T follicular helper cell (primary cell): ENCODE measurements at regions not wholly inside any gene's neighbourhood (a gene's known extent, or its start where the extent isn't known, plus 50 kb on each side); places are given as distances from the start of the nearest gene placed in this dataset.

Source experiments
- DNase-seq: peaks from one replicate; pipeline ENCODE4 v3.0.0-alpha.2; 2020; ENCODE audit warnings: low read depth

- DNase-seq: no peak
These were observed 269.8 kb upstream of the AUTS2 start for GRCh38 chr7:69328516-69328915.

- DNase-seq: no peak
These were observed 263.6 kb upstream of the AUTS2 start for GRCh38 chr7:69334701-69335100.

- DNase-seq: no peak
These were observed 262.9 kb upstream of the AUTS2 start for GRCh38 chr7:69335331-69335730.

- no peak for DNase-seq
These were observed 261.3 kb upstream of the AUTS2 start for GRCh38 chr7:69336976-69337375.

GRCh38 chr7:69338144-69338543, 260.1 kb upstream of the AUTS2 start:
- no peak for DNase-seq

GRCh38 chr7:69341288-69341687, 257.0 kb upstream of the AUTS2 start:
- DNase-seq: no peak

GRCh38 chr7:69342154-69342884, 256.0 kb upstream of the AUTS2 start:
- no peak for DNase-seq

GRCh38 chr7:69349291-69349690, 249.0 kb upstream of the AUTS2 start:
- no peak for DNase-seq

GRCh38 chr7:69358163-69358821, 240.0 kb upstream of the AUTS2 start:
- no peak for DNase-seq

GRCh38 chr7:69359003-69359700, 239.1 kb upstream of the AUTS2 start:
- no peak for DNase-seq

GRCh38 chr7:69360913-69361312, 237.4 kb upstream of the AUTS2 start:
- no peak for DNase-seq

GRCh38 chr7:69363136-69363535, 235.1 kb upstream of the AUTS2 start:
- DNase-seq: no peak

- no peak for DNase-seq
These were observed 233.2 kb upstream of the AUTS2 start for GRCh38 chr7:69364813-69365643.

GRCh38 chr7:69365651-69366192, 232.6 kb upstream of the AUTS2 start:
- no peak for DNase-seq

- no peak for DNase-seq
These were observed 230.5 kb upstream of the AUTS2 start for GRCh38 chr7:69367780-69368179.

GRCh38 chr7:69373171-69374043, 224.9 kb upstream of the AUTS2 start:
- DNase-seq: no peak

GRCh38 chr7:69374044-69374425, 224.2 kb upstream of the AUTS2 start:
- DNase-seq: no peak

- DNase-seq: no peak
These were observed 221.1 kb upstream of the AUTS2 start for GRCh38 chr7:69377191-69377590.

GRCh38 chr7:69388452-69389137, 209.7 kb upstream of the AUTS2 start:
- DNase-seq: no peak

GRCh38 chr7:69389216-69389615, 209.1 kb upstream of the AUTS2 start:
- DNase-seq: no peak
